Trophoblast cell (in vitro differentiated cells and primary cell): ENCODE measurements at regions not wholly inside any gene's neighbourhood (a gene's known extent, or its start where the extent isn't known, plus 50 kb on each side); places are given as distances from the start of the nearest gene placed in this dataset.

Experiments
- DNase-seq, 2 donors: peaks; one replicate each; pipeline ENCODE4 v3.0.0-alpha.2; 2016
- H2AFZ ChIP-seq: 2 replicates; pipeline ENCODE4 v1.6.1; 2013; ENCODE audit warnings: low read length, moderate library complexity, mild to moderate bottlenecking; ENCODE audit not compliant: insufficient read depth, poor library complexity
- H2AK5ac ChIP-seq: 2 replicates; pipeline ENCODE4 v1.6.1; 2013; ENCODE audit warnings: mild to moderate bottlenecking, low read length
- H2BK120ac ChIP-seq: 2 replicates; pipeline ENCODE4 v1.6.1; 2013; ENCODE audit warnings: low read length, mild to moderate bottlenecking, moderate library complexity; ENCODE audit not compliant: insufficient read depth, poor library complexity
- H2BK12ac ChIP-seq: 2 replicates; pipeline ENCODE4 v1.6.1; 2013; ENCODE audit warnings: mild to moderate bottlenecking, low read length, moderate library complexity
- H2BK5ac ChIP-seq: 2 replicates; pipeline ENCODE4 v1.6.1; 2013; ENCODE audit warnings: low read length, low read depth, moderate library complexity, mild to moderate bottlenecking; ENCODE audit not compliant: poor library complexity
- H3K14ac ChIP-seq: 2 replicates; pipeline ENCODE4 v1.6.1; 2013; ENCODE audit warnings: mild to moderate bottlenecking, low read length
- H3K18ac ChIP-seq: 2 replicates; pipeline ENCODE4 v1.6.1; 2013; ENCODE audit warnings: mild to moderate bottlenecking, low read length
- H3K23ac ChIP-seq: 2 replicates; pipeline ENCODE4 v1.6.1; 2013; ENCODE audit warnings: low read length
- H3K27ac ChIP-seq: 2 replicates; pipeline ENCODE4 v1.5.1; 2013; ENCODE audit warnings: low read depth, mild to moderate bottlenecking, inconsistent platforms, low read length, moderate library complexity
- H3K27me3 ChIP-seq: 2 replicates; pipeline ENCODE4 v1.6.1; 2013; ENCODE audit warnings: inconsistent platforms, mild to moderate bottlenecking, low read length, moderate library complexity; ENCODE audit not compliant: insufficient read depth
- H3K36me3 ChIP-seq, 2 experiments: 1 replicate in 1 of 2; 2 replicates in 1 of 2; pipeline ENCODE4 v1.6.1; 2013; ENCODE audit warnings: low read length in 2 of 2, mild to moderate bottlenecking in 2 of 2, moderate library complexity in 1 of 2; ENCODE audit not compliant: insufficient read depth in 2 of 2, control insufficient read depth in 1 of 2
- H3K4ac ChIP-seq: 2 replicates; pipeline ENCODE4 v1.6.1; 2013; ENCODE audit warnings: low read depth, mild to moderate bottlenecking, low read length, moderate library complexity
- H3K4me1 ChIP-seq, 2 experiments: 1 replicate in 1 of 2; 2 replicates in 1 of 2; pipeline ENCODE4 v1.6.1; 2013; ENCODE audit warnings: low read length in 2 of 2, mild to moderate bottlenecking in 2 of 2, moderate library complexity in 1 of 2; ENCODE audit not compliant: insufficient read depth in 2 of 2, control insufficient read depth in 1 of 2
- H3K4me2 ChIP-seq: 2 replicates; pipeline ENCODE4 v1.6.1; 2013; ENCODE audit warnings: inconsistent platforms, mild to moderate bottlenecking, low read length, moderate library complexity
- H3K4me3 ChIP-seq: 2 replicates; pipeline ENCODE4 v1.5.1; 2013; ENCODE audit warnings: mild to moderate bottlenecking, low read depth, low read length, inconsistent platforms
- H3K79me1 ChIP-seq: one replicate; pipeline ENCODE4 v1.6.1; 2013; ENCODE audit warnings: low read length
- H3K79me2 ChIP-seq: 2 replicates; pipeline ENCODE4 v1.6.1; 2013; ENCODE audit warnings: low read length, mild to moderate bottlenecking; ENCODE audit not compliant: control insufficient read depth, insufficient read depth, poor library complexity
- H3K9ac ChIP-seq: 2 replicates; pipeline ENCODE4 v1.6.1; 2013; ENCODE audit warnings: mild to moderate bottlenecking, low read length
- H3K9me3 ChIP-seq: 2 replicates; pipeline ENCODE4 v1.6.1; 2013; ENCODE audit warnings: low read depth, mild to moderate bottlenecking, control low read depth, inconsistent platforms, low read length; ENCODE audit not compliant: insufficient read depth
- H4K12ac ChIP-seq: 2 replicates; pipeline ENCODE4 v1.6.1; 2013; ENCODE audit warnings: low read depth, mild to moderate bottlenecking, low read length, moderate library complexity
- H4K8ac ChIP-seq: 2 replicates; pipeline ENCODE4 v1.6.1; 2013; ENCODE audit warnings: low read depth, mild to moderate bottlenecking, low read length, moderate library complexity
- H4K91ac ChIP-seq: one replicate; pipeline ENCODE4 v1.6.1; 2013; ENCODE audit warnings: low read depth, mild to moderate bottlenecking, low read length, moderate library complexity
- WGBS: extraction: QIAGEN DNeasy Blood & Tissue Kit; methylation state at CpG from one replicate; pipeline ENCODE4 v1.1.7; 2013; ENCODE audit warnings: missing lambda C conversion rate; ENCODE audit not compliant: insufficient read length, insufficient coverage; ENCODE audit errors: extremely low coverage; 5-methylcytosine and 5-hydroxymethylcytosine counted together

DNA sequence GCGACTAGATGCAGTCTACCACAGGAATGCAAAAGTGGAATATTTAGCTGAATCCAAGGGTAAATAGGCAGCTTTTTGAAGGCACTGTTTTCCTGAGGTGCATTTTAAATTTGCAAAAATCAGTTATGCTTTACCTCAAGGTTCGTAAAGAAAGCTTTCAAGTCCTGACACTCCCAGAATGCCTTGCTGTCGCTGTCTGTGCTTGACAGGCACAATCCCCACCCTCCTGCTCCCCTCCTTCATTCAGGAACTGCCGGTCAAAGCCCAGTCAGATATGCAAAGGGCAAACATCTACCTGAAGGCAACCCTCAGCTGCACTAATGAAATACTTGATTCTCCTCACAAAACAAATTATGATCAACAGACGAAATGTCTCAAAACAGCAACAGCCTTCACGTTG is 97.4 kb upstream of the DDX18 start:
- no peak for DNase-seq
- WGBS, result no CpG with 5 or more reads among the region's 6 CpGs
- no peak overlapping the region for H2AK5ac ChIP-seq

DNA sequence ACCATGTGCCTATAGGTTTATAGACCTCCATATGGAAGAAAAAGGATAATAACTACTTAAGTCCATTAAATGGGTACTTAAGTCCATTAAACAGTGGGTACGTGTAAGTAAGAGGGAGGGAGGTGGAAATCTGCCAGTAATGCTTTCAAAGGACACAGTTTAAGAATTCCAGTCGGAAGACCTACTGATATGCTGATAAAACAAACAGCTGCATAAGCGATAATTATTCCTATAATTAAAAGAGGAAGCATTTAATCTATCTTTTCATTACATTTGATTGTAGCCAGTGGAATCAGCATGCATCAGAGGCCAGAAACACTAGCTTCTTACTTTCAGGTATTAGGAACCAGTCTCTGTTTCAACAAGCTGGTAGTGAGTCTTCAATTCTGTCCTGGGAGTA is 96.4 kb upstream of the DDX18 start:
- Histone ChIP-seq H3K9ac (no peak overlapping the region), H4K12ac (no peak overlapping the region), H2AFZ (no peak overlapping the region), H2BK5ac (no peak overlapping the region), H3K14ac (no peak overlapping the region), H3K27ac (no peak overlapping the region), H2AK5ac (no peak overlapping the region), H3K36me3 (no peaks in the 10 kb centered on the region), H3K79me2 (no peaks in the 10 kb centered on the region), H3K27me3 (no peaks in the 10 kb centered on the region), H3K4me2 (no peak overlapping the region), H2BK12ac (no peak overlapping the region), H4K91ac (no peak overlapping the region), H3K4ac (no peak overlapping the region), H3K23ac (no peak overlapping the region), H3K18ac (no peak overlapping the region), H3K4me3 (no peak overlapping the region), H2BK120ac (no peak overlapping the region), H3K9me3 (no peaks in the 10 kb centered on the region), H3K79me1 (no peaks in the 10 kb centered on the region), H4K8ac (no peak overlapping the region), H3K4me1 (peaks cover 0 to 2% of the 10 kb centered on the region in 2 experiments)
- no CpG with 5 or more reads among the region's 3 CpGs for WGBS
- no peak for DNase-seq

More for the DNA sequence above, 97.4 kb upstream of the DDX18 start:
- no peak overlapping the region for H2BK12ac ChIP-seq
- H3K9me3 ChIP-seq, result no peaks in the 10 kb centered on the region
- no peak overlapping the region for H2AFZ ChIP-seq
- no peaks in the 10 kb centered on the region for H3K79me1 ChIP-seq
- H3K9ac ChIP-seq, result no peak overlapping the region
- no peak overlapping the region for H2BK120ac ChIP-seq
- H3K4me1 ChIP-seq, result peaks cover 2 to 6% of the 10 kb centered on the region in 2 experiments
- no peak overlapping the region for H3K4me3 ChIP-seq
- no peak overlapping the region for H3K4me2 ChIP-seq
- no peak overlapping the region for H3K27ac ChIP-seq
- H4K91ac ChIP-seq, result no peak overlapping the region
- H3K14ac ChIP-seq, result no peak overlapping the region
- no peak overlapping the region for H4K8ac ChIP-seq
- no peak overlapping the region for H2BK5ac ChIP-seq
- no peak overlapping the region for H3K23ac ChIP-seq
- H4K12ac ChIP-seq, result no peak overlapping the region
- no peak overlapping the region for H3K18ac ChIP-seq
- no peak overlapping the region for H3K4ac ChIP-seq
- no peaks in the 10 kb centered on the region for H3K36me3 ChIP-seq
- no peaks in the 10 kb centered on the region for H3K27me3 ChIP-seq
- H3K79me2 ChIP-seq, result no peaks in the 10 kb centered on the region

DNA sequence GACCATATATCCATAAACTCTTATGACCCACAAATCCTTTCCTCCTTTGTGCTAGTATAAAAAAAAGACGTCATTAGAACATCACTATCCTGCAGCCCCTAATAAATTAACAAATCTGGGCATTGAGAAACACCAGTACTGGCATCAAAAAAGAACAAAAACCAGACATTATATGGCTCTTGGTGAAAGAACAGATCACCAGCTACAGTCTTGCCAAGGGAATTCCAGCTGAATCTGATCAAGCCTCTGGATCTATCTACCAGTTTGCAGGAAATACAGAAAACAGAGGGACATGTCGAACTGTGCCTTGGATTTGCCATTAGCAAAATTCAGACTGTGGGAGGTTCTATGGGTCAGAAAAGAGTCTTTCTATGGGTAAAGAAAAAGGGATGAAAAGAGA is 93.7 kb upstream of the DDX18 start:
- no peaks in the 10 kb centered on the region for H3K27me3 ChIP-seq
- no peak overlapping the region for H3K27ac ChIP-seq
- H2BK5ac ChIP-seq, result no peak overlapping the region
- no CpG with 5 or more reads among the region's 2 CpGs for WGBS
- no peaks in the 10 kb centered on the region for H3K79me1 ChIP-seq
- no peaks in the 10 kb centered on the region for H3K36me3 ChIP-seq
- no peaks in the 10 kb centered on the region for H3K4me1 ChIP-seq
- H4K8ac ChIP-seq, result no peak overlapping the region
- H2AFZ ChIP-seq, result no peak overlapping the region
- DNase-seq, result no peak
- no peak overlapping the region for H2AK5ac ChIP-seq
- H3K4ac ChIP-seq, result no peak overlapping the region
- no peak overlapping the region for H3K14ac ChIP-seq
- H3K4me3 ChIP-seq, result no peak overlapping the region
- no peak overlapping the region for H4K12ac ChIP-seq
- no peak overlapping the region for H3K23ac ChIP-seq
- H2BK12ac ChIP-seq, result no peak overlapping the region
- no peak overlapping the region for H4K91ac ChIP-seq
- no peak overlapping the region for H3K4me2 ChIP-seq
- H3K9ac ChIP-seq, result no peak overlapping the region
- no peak overlapping the region for H2BK120ac ChIP-seq
- H3K9me3 ChIP-seq, result no peaks in the 10 kb centered on the region
- H3K79me2 ChIP-seq, result no peaks in the 10 kb centered on the region
- no peak overlapping the region for H3K18ac ChIP-seq

DNA sequence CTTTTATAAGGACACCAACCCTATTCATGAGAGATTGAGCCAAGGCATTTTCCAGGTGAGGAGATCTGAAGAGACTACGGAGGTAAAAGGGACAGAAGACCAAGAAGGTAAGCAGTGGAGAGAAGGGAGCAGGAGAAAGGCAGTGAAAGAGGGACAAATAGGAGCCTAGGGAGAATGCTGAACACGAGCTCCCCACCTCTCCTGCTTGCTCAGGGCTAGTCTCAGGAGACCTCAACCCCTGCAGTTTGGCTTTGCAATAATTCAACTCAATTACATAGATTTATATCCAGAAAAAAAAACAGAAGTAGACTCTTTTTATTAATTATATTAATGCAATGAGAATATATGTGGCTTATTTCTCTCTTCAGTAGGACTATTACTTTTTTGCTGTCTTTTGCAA is 91.0 kb upstream of the DDX18 start:
- WGBS, result no CpG with 5 or more reads among the region's 2 CpGs
- H3K79me1 ChIP-seq, result no peaks in the 10 kb centered on the region
- no peak overlapping the region for H4K12ac ChIP-seq
- no peaks in the 10 kb centered on the region for H3K36me3 ChIP-seq
- no peak overlapping the region for H4K8ac ChIP-seq
- no peaks in the 10 kb centered on the region for H3K4me1 ChIP-seq
- H3K4ac ChIP-seq, result no peak overlapping the region
- no peak overlapping the region for H4K91ac ChIP-seq
- no peaks in the 10 kb centered on the region for H3K79me2 ChIP-seq
- no peak overlapping the region for H2AFZ ChIP-seq
- H3K27ac ChIP-seq, result no peak overlapping the region
- H3K14ac ChIP-seq, result no peak overlapping the region
- H3K27me3 ChIP-seq, result no peaks in the 10 kb centered on the region
- DNase-seq, result no peak
- H3K9me3 ChIP-seq, result no peaks in the 10 kb centered on the region
- no peak overlapping the region for H2AK5ac ChIP-seq
- no peak overlapping the region for H3K23ac ChIP-seq
- no peak overlapping the region for H3K9ac ChIP-seq
- H2BK5ac ChIP-seq, result no peak overlapping the region
- no peak overlapping the region for H3K4me3 ChIP-seq
- no peak overlapping the region for H2BK120ac ChIP-seq
- H3K4me2 ChIP-seq, result no peak overlapping the region
- no peak overlapping the region for H3K18ac ChIP-seq
- no peak overlapping the region for H2BK12ac ChIP-seq
